HEK293 (cell line): ENCODE measurements at regions not wholly inside any gene's neighbourhood (a gene's known extent, or its start where the extent isn't known, plus 50 kb on each side); places are given as distances from the start of the nearest gene placed in this dataset.
A peak's percentile ranks its signal among the peaks of the same experiment; 100 is the strongest.

ENCODE experiments used
- CTCF ChIA-PET: fragments of 350-600 bp; formaldehyde crosslinking; extraction: SDS; loops from one replicate; lab custom pipeline; 2021; ENCODE audit warnings: antibody characterized with exemption; lab: Yijun Ruan, JAX
- POLR2A ChIA-PET: fragments of 300-600 bp; formaldehyde crosslinking; extraction: SDS; loops from one replicate; lab custom pipeline; 2020; ENCODE audit warnings: antibody characterized with exemption, inconsistent platforms; lab: Yijun Ruan, JAX
- H3K27ac ChIP-seq: fragments of 200-500 bp; sonication (Bioruptor generic); 2 replicates; pipeline ENCODE4 v1.5.1; 2014; ENCODE audit warnings: low read depth, low read length, control low read depth, inconsistent platforms; ENCODE audit errors: extremely low read depth
- H3K36me3 ChIP-seq, 2 experiments: fragments of 200-500 bp in 1 of 2; sonication (Bioruptor generic) in 1 of 2; 1 replicate in 1 of 2; 2 replicates in 1 of 2; pipeline ENCODE4 v1.5.1; 2014 to 2017; ENCODE audit warnings: inconsistent platforms in 2 of 2, low read length in 2 of 2; ENCODE audit not compliant: control insufficient read depth in 2 of 2, insufficient read depth in 1 of 2
- H3K4me1 ChIP-seq: fragments of 200-500 bp; sonication (Bioruptor generic); 2 replicates; pipeline ENCODE4 v1.5.1; 2014; ENCODE audit warnings: mild to moderate bottlenecking, low read length, inconsistent platforms; ENCODE audit not compliant: control insufficient read depth, insufficient read depth
- H3K4me3 ChIP-seq: 2 replicates; pipeline ENCODE4 v1.5.1; 2011; ENCODE audit warnings: low read depth, mild to moderate bottlenecking, control low read depth, low read length, moderate library complexity
- H3K9me3 ChIP-seq: fragments of 200-500 bp; sonication (Bioruptor generic); 2 replicates; pipeline ENCODE4 v1.5.1; 2014; ENCODE audit warnings: low read depth, low read length, inconsistent platforms; ENCODE audit not compliant: control insufficient read depth, insufficient read depth
- FEZF1 ChIP-seq: fragments of 450-650 bp; formaldehyde crosslinking; IDR thresholded peaks from 2 replicates; pipeline ENCODE4 v1.5.1; 2016; ENCODE audit warnings: missing biosample characterization, missing genetic modification characterization
- HOXA7 ChIP-seq: sonication (generic); formaldehyde crosslinking; IDR thresholded peaks from 2 replicates; pipeline ENCODE4 v1.8.1; 2022; ENCODE audit warnings: missing genetic modification reagents, borderline replicate concordance
- MEIS1 ChIP-seq: sonication (generic); formaldehyde crosslinking; IDR thresholded peaks from 2 replicates; pipeline ENCODE4 v1.8.1; 2022; ENCODE audit warnings: missing genetic modification reagents, mild to moderate bottlenecking, borderline replicate concordance
- PRDM10 ChIP-seq: fragments of 450-650 bp; formaldehyde crosslinking; IDR thresholded peaks from 2 replicates; pipeline ENCODE4 v1.5.1; 2016; ENCODE audit warnings: missing biosample characterization, missing genetic modification characterization
- PRDM4 ChIP-seq: fragments of 450-650 bp; formaldehyde crosslinking; IDR thresholded peaks from 2 replicates; pipeline ENCODE4 v1.5.1; 2017; ENCODE audit warnings: missing biosample characterization, missing genetic modification characterization
- ZBTB44 ChIP-seq: fragments of 450-650 bp; IDR thresholded peaks from 2 replicates; pipeline ENCODE4 v1.5.1; 2018; ENCODE audit warnings: missing biosample characterization, mild to moderate bottlenecking, missing genetic modification characterization
- ZBTB49 ChIP-seq: fragments of 450-650 bp; formaldehyde crosslinking; IDR thresholded peaks from 2 replicates; pipeline ENCODE4 v1.5.1; 2016; ENCODE audit warnings: missing biosample characterization, missing genetic modification characterization, low read depth
- ZNF169 ChIP-seq: fragments of 450-650 bp; formaldehyde crosslinking; IDR thresholded peaks from 2 replicates; pipeline ENCODE4 v1.5.1; 2016; ENCODE audit warnings: missing biosample characterization, missing genetic modification characterization
- ZNF596 ChIP-seq: fragments of 450-650 bp; IDR thresholded peaks from 2 replicates; pipeline ENCODE4 v1.5.0; 2018; ENCODE audit warnings: missing biosample characterization, mild to moderate bottlenecking, missing genetic modification characterization, moderate library complexity
- ZNF701 ChIP-seq: fragments of 450-650 bp; formaldehyde crosslinking; IDR thresholded peaks from 2 replicates; pipeline ENCODE4 v1.5.1; 2016; ENCODE audit warnings: missing biosample characterization, missing genetic modification characterization
- ZNF76 ChIP-seq: fragments of 450-650 bp; formaldehyde crosslinking; IDR thresholded peaks from 2 replicates; pipeline ENCODE4; 2016; ENCODE audit warnings: low read depth, missing biosample characterization, missing genetic modification characterization, borderline replicate concordance
- ZSCAN16 ChIP-seq: fragments of 450-650 bp; formaldehyde crosslinking; IDR thresholded peaks from 2 replicates; pipeline ENCODE4 v1.5.1; 2016; ENCODE audit warnings: missing biosample characterization, missing genetic modification characterization

GRCh38 chr6:147676495-147677199, 168.2 kb downstream of the SAMD5 start:
- no peaks in the 10 kb centered on the region for H3K36me3 ChIP-seq
- ChIA-PET POLR2A (interaction anchor here (0.9 kb wide), 1 partner anchor 10 kb away, joined by 3 read pairs; no protein-coding TSS in a partner anchor), CTCF (interaction anchor here (0.6 to 1.1 kb wide), 3 partner anchors 26 to 68 kb away, joined by 3 to 4 read pairs (median 3); no protein-coding TSS in a partner anchor)
- TF ChIP-seq ZSCAN16 (tag by site-specific recombination), result no peak
- 0 out of 2 replicates have a peak, but pooled peaks have one; percentile 19 for TF ChIP-seq MEIS1
- H3K9me3 ChIP-seq, result no peaks in the 10 kb centered on the region
- H3K27ac ChIP-seq, result no peak overlapping the region
- no peak overlapping the region for H3K4me3 ChIP-seq
- H3K4me1 ChIP-seq, result peaks cover 5% of the 10 kb centered on the region; the same call in 1 of the 2 replicates

- Histone ChIP-seq H3K9me3 (no peaks in the 10 kb centered on the region), H3K27ac (no peak overlapping the region), H3K4me1 (peaks cover 5% of the 10 kb centered on the region; the same call in 1 of the 2 replicates), H3K4me3 (no peak overlapping the region), H3K36me3 (no peaks in the 10 kb centered on the region)
- POLR2A ChIA-PET, result no interaction called here
- CTCF ChIA-PET, result interaction anchor here (1.5 kb wide), 1 partner anchor 17 kb away, joined by 3 read pairs; no protein-coding TSS in a partner anchor
- TF ChIP-seq ZNF596 (tag by site-specific recombination) (no peak), FEZF1 (tag by site-specific recombination) (peak; percentile 67; the same call in 1 of the 2 replicates), PRDM4 (0 out of 2 replicates have a peak, but pooled peaks have one; percentile 12), ZBTB44 (tag by site-specific recombination) (peak; percentile 80), ZBTB49 (tag by site-specific recombination) (no peak), PRDM10 (tag by site-specific recombination) (peak; percentile 61; the same call in 1 of the 2 replicates)
Observed at GRCh38 chr6:147677647-147678046, 169.2 kb downstream of the SAMD5 start.

- H3K4me1 ChIP-seq, result peaks cover 5% of the 10 kb centered on the region; the same call in 1 of the 2 replicates
- H3K4me3 ChIP-seq, result no peak overlapping the region
- POLR2A ChIA-PET, result no interaction called here
- CTCF ChIA-PET, result interaction anchor here (1.5 kb wide), 1 partner anchor 16 kb away, joined by 3 read pairs; no protein-coding TSS in a partner anchor
- H3K27ac ChIP-seq, result no peak overlapping the region
- no peaks in the 10 kb centered on the region for H3K36me3 ChIP-seq
- no peaks in the 10 kb centered on the region for H3K9me3 ChIP-seq
- TF ChIP-seq HOXA7, result no peak
- TF ChIP-seq ZNF169 (tag by site-specific recombination), result no peak
- no peak for TF ChIP-seq ZNF76 (tag by site-specific recombination)
- 0 out of 2 replicates have a peak, but pooled peaks have one; percentile 11 for TF ChIP-seq ZBTB44 (tag by site-specific recombination)
- no peak for TF ChIP-seq ZNF701 (tag by site-specific recombination)
Observed at GRCh38 chr6:147678253-147678652, 169.8 kb downstream of the SAMD5 start.
